Bone marrow (tissue), 2 donors: ENCODE measurements at regions not wholly inside any gene's neighbourhood (a gene's known extent, or its start where the extent isn't known, plus 50 kb on each side); places are given as distances from the start of the nearest gene placed in this dataset.

Experiments used
- DNase-seq, 2 donors: peaks; one replicate each; lab custom pipeline; 2025; lab: John Stamatoyannopoulos, UW

- no peak for DNase-seq
Observed at GRCh38 chr5:3222924-3223323, 372.7 kb upstream of the IRX1 start.

- DNase-seq: no peak
Observed at GRCh38 chr5:3221432-3221831, 374.2 kb upstream of the IRX1 start.

GRCh38 chr5:3220638-3221288 is 374.9 kb upstream of the IRX1 start:
- DNase-seq: no peak

GRCh38 chr5:3220201-3220600 is 375.4 kb upstream of the IRX1 start:
- DNase-seq: no peak

GRCh38 chr5:3218916-3219650 is 376.5 kb upstream of the IRX1 start:
- DNase-seq: no peak

GRCh38 chr5:3217771-3218495 is 377.7 kb upstream of the IRX1 start:
- no peak for DNase-seq

- DNase-seq: no peak
Observed at GRCh38 chr5:3217114-3217513, 378.5 kb upstream of the IRX1 start.

- no peak for DNase-seq
Observed at GRCh38 chr5:3216386-3216785, 379.2 kb upstream of the IRX1 start.

- DNase-seq: no peak
Observed at GRCh38 chr5:3214838-3215374, 380.7 kb upstream of the IRX1 start.

- DNase-seq: no peak
Observed at GRCh38 chr5:3214396-3214795, 381.2 kb upstream of the IRX1 start.

GRCh38 chr5:3212869-3213268 is 382.8 kb upstream of the IRX1 start:
- no peak for DNase-seq

GRCh38 chr5:3210531-3210930 is 385.1 kb upstream of the IRX1 start:
- DNase-seq: no peak

GRCh38 chr5:3209918-3210317 is 385.7 kb upstream of the IRX1 start:
- no peak for DNase-seq

- no peak for DNase-seq
Observed at GRCh38 chr5:3202570-3202969, 393.1 kb upstream of the IRX1 start.

GRCh38 chr5:3201941-3202340 is 393.7 kb upstream of the IRX1 start:
- no peak for DNase-seq

GRCh38 chr5:3201121-3201520 is 394.5 kb upstream of the IRX1 start:
- no peak for DNase-seq

- DNase-seq: no peak
Observed at GRCh38 chr5:3199962-3200755, 395.5 kb upstream of the IRX1 start.

- no peak for DNase-seq
Observed at GRCh38 chr5:3198074-3198449, 397.6 kb upstream of the IRX1 start.

- no peak for DNase-seq
Observed at GRCh38 chr5:3197304-3198073, 398.1 kb upstream of the IRX1 start.

GRCh38 chr5:3195994-3196393 is 399.6 kb upstream of the IRX1 start:
- DNase-seq: no peak

GRCh38 chr5:3194684-3195083 is 400.9 kb upstream of the IRX1 start:
- DNase-seq: no peak
